ENCODE measurements at regions not wholly inside any gene's neighbourhood (a gene's known extent, or its start where the extent isn't known, plus 50 kb on each side); places are given as distances from the start of the nearest gene placed in this dataset.

DNA sequence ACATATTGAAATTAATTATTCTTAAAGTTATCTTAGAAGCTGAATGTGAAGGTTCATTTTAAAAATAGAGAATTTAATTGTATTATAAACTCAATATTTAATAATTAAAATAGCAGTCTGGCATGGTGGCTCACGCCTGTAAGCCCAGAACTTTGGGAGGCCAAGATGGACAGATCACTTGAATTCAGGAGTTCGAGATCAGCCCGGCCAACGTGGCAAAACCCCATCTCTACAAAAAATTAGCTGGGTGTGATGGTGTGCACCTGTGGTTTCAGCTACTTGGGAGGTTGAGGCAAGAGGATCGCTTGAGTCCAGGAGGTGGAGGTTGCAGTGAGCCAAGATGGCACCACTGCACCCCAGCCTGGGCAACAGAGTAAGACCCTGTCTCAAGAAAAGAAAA is 659.9 kb upstream of the AGA start:
- H3K4me1 Mint-ChIP-seq, result no peaks in the 10 kb centered on the region
- no peaks in the 10 kb centered on the region for H3K4me1 ChIP-seq (ENCODE audit: control insufficient read depth in 1 of 2, insufficient read depth in 2 of 2, low read length in 2 of 2)

GRCh38 chr4:178105242-178105641 is 663.0 kb upstream of the AGA start:
- H3K27ac ChIP-seq (ENCODE audit: low read depth in 1 of 2, low read length in 2 of 2), result no peak overlapping the region
- no peaks in the 10 kb centered on the region for H3K79me2 ChIP-seq (ENCODE audit: insufficient read depth, low read length)
- H3K27me3 ChIP-seq (ENCODE audit: control insufficient read depth in 2 of 2, insufficient read depth in 2 of 2, low read length in 2 of 2), result no peaks in the 10 kb centered on the region
- Mint-ChIP-seq H3K27me3 (ENCODE audit: low read depth in 3 of 3) (no peaks in the 10 kb centered on the region), H3K27ac (no peak overlapping the region), H3K4me3 (no peak overlapping the region), H3K4me1 (no peaks in the 10 kb centered on the region), H3K9me3 (peaks cover 0 to 9% (median 2%) of the 10 kb centered on the region in 7 donors), H3K36me3 (no peaks in the 10 kb centered on the region)
- no peak for DNase-seq
- no peaks in the 10 kb centered on the region for H4K20me1 ChIP-seq (ENCODE audit: insufficient read depth, low read length)
- H3K36me3 ChIP-seq (replicated peaks in 1 of 2; ENCODE audit: control insufficient read depth in 1 of 2, insufficient read depth in 2 of 2, low read length in 2 of 2), result no peaks in the 10 kb centered on the region
- no peak overlapping the region for H3K4me2 ChIP-seq (replicated peaks; ENCODE audit: extremely low read depth, low read length, poor library complexity, severe bottlenecking)
- no peaks in the 10 kb centered on the region for H3K4me1 ChIP-seq (ENCODE audit: control insufficient read depth in 1 of 2, insufficient read depth in 2 of 2, low read length in 2 of 2)
- no CpG with 5 or more reads among the region's 2 CpGs for WGBS (ENCODE audit: insufficient coverage)
- H3K9ac ChIP-seq (ENCODE audit: insufficient read depth, low read length, poor library complexity, severe bottlenecking), result no peak overlapping the region
- TF ChIP-seq, protein P1, sequence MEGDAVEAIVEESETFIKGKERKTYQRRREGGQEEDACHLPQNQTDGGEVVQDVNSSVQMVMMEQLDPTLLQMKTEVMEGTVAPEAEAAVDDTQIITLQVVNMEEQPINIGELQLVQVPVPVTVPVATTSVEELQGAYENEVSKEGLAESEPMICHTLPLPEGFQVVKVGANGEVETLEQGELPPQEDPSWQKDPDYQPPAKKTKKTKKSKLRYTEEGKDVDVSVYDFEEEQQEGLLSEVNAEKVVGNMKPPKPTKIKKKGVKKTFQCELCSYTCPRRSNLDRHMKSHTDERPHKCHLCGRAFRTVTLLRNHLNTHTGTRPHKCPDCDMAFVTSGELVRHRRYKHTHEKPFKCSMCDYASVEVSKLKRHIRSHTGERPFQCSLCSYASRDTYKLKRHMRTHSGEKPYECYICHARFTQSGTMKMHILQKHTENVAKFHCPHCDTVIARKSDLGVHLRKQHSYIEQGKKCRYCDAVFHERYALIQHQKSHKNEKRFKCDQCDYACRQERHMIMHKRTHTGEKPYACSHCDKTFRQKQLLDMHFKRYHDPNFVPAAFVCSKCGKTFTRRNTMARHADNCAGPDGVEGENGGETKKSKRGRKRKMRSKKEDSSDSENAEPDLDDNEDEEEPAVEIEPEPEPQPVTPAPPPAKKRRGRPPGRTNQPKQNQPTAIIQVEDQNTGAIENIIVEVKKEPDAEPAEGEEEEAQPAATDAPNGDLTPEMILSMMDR (IDR thresholded peaks at IDR 0.05), result no peak
- H2AFZ ChIP-seq (ENCODE audit: insufficient read depth, low read depth, low read length, poor library complexity, severe bottlenecking), result no peak overlapping the region
- peaks cover 0 to 8% of the 10 kb centered on the region in 2 donors for H3K9me3 ChIP-seq (replicated peaks in 1 of 2; ENCODE audit: control insufficient read depth in 1 of 2, insufficient read depth in 1 of 2, low read length in 2 of 2)
- intact Hi-C loops (cut with micrococcal nuclease), result no loop called here
- no peak overlapping the region for H3K4me3 ChIP-seq (replicated peaks in 1 of 3; ENCODE audit: low read depth in 2 of 3, low read length in 3 of 3)

More for the DNA sequence above, 659.9 kb upstream of the AGA start:
- no CpG with 5 or more reads among the region's 5 CpGs for WGBS (ENCODE audit: insufficient coverage)
- Histone ChIP-seq H2AFZ (ENCODE audit: insufficient read depth, low read depth, low read length, poor library complexity, severe bottlenecking) (no peak overlapping the region), H3K9me3 (replicated peaks in 1 of 2; ENCODE audit: control insufficient read depth in 1 of 2, insufficient read depth in 1 of 2, low read length in 2 of 2) (peaks cover 0 to 10% of the 10 kb centered on the region in 2 donors), H4K20me1 (ENCODE audit: insufficient read depth, low read length) (no peaks in the 10 kb centered on the region), H3K36me3 (replicated peaks in 1 of 2; ENCODE audit: control insufficient read depth in 1 of 2, insufficient read depth in 2 of 2, low read length in 2 of 2) (no peaks in the 10 kb centered on the region), H3K4me3 (replicated peaks in 1 of 3; ENCODE audit: low read depth in 2 of 3, low read length in 3 of 3) (no peak overlapping the region), H3K9ac (ENCODE audit: insufficient read depth, low read length, poor library complexity, severe bottlenecking) (no peak overlapping the region), H3K27me3 (ENCODE audit: control insufficient read depth in 2 of 2, insufficient read depth in 2 of 2, low read length in 2 of 2) (no peaks in the 10 kb centered on the region), H3K79me2 (ENCODE audit: insufficient read depth, low read length) (no peaks in the 10 kb centered on the region), H3K27ac (ENCODE audit: low read depth in 1 of 2, low read length in 2 of 2) (no peak overlapping the region), H3K4me2 (replicated peaks; ENCODE audit: extremely low read depth, low read length, poor library complexity, severe bottlenecking) (no peak overlapping the region)
- no peaks in the 10 kb centered on the region for H3K36me3 Mint-ChIP-seq
- no peaks in the 10 kb centered on the region for H3K27me3 Mint-ChIP-seq (ENCODE audit: low read depth in 3 of 3)
- intact Hi-C loops (cut with micrococcal nuclease), result no loop called here
- H3K4me3 Mint-ChIP-seq, result no peak overlapping the region
- TF ChIP-seq, protein P1 (IDR thresholded peaks at IDR 0.05), result no peak
- H3K27ac Mint-ChIP-seq, result no peak overlapping the region
- no peak for DNase-seq
- H3K9me3 Mint-ChIP-seq, result peaks cover 0 to 8% (median 2%) of the 10 kb centered on the region in 7 donors

Measured in CD14-positive monocyte (primary cell).